ENCODE measurements at regions not wholly inside any gene's neighbourhood (a gene's known extent, or its start where the extent isn't known, plus 50 kb on each side); places are given as distances from the start of the nearest gene placed in this dataset.

DNA sequence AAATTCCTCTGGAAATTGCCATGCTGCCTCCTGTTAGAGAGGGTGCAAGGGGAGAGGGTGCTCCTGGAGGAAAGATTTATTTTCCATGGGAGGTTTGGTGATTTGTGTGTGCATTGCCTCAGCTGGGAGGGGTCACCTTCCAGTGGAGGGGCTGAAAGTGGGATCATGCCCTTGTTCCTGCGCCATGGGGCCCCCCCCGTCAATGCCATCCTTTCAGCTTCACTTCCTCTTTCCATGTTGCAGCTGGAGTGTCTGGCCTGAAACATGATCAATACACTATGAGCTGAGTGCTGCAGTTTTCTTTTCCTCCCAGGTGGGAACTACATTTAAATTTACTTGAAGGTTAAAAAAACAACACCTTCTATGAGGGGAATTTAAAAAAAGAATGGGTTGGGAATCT lies 176.8 kb downstream of the MELK start:
- TF ChIP-seq, protein P1, sequence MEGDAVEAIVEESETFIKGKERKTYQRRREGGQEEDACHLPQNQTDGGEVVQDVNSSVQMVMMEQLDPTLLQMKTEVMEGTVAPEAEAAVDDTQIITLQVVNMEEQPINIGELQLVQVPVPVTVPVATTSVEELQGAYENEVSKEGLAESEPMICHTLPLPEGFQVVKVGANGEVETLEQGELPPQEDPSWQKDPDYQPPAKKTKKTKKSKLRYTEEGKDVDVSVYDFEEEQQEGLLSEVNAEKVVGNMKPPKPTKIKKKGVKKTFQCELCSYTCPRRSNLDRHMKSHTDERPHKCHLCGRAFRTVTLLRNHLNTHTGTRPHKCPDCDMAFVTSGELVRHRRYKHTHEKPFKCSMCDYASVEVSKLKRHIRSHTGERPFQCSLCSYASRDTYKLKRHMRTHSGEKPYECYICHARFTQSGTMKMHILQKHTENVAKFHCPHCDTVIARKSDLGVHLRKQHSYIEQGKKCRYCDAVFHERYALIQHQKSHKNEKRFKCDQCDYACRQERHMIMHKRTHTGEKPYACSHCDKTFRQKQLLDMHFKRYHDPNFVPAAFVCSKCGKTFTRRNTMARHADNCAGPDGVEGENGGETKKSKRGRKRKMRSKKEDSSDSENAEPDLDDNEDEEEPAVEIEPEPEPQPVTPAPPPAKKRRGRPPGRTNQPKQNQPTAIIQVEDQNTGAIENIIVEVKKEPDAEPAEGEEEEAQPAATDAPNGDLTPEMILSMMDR (IDR thresholded peaks at IDR 0.05; ENCODE audit: insufficient read depth, missing control alignments) = no peak
- DNase-seq (ENCODE audit: insufficient read length, low spot score) (no peak), FAIRE-seq (no peak)

DNA sequence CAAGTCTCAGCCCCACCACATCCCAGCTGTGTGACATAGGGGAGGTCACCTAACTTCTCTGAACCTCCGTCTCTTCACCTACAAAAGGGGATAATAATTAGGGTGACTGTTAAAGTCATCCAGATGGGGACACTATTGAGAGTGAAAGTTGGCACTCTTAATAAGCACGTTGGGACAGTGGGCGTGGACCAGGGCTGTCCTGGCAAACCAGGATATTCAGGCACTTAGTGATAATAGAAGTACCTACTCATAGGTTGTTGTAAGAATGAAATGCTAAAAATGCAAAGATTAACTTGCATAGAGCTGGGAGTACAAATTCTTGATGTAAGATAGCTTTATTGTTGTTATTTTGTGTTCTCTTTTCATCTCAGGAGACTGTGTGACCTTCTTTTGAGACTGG lies 177.9 kb downstream of the MELK start:
- TF ChIP-seq, protein P1 (IDR thresholded peaks at IDR 0.05; ENCODE audit: insufficient read depth, missing control alignments) = no peak
- FAIRE-seq (no peak), DNase-seq (ENCODE audit: insufficient read length, low spot score) (no peak)

DNA sequence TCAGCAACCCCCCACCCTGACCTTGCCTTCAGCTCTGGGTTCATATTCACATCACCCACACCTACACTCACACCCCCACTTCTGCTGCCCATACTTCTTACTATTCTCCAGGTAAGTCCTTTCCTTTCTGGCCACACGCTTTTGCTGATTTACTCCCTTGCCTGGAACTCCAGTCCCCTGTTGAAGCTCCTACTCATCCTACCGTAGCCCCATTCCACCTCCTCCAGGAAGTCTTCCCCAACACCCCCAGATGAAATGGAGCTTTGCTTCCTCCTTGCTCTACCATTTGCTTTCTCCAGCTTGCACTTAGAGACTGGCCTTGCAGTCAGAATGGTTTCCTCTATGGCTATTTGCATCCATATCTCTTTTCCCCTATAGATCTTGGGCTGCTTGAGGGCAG lies 182.3 kb downstream of the MELK start:
- DNase-seq (ENCODE audit: insufficient read length, low spot score) (no peak), FAIRE-seq (no peak)
- TF ChIP-seq, protein P1 (IDR thresholded peaks at IDR 0.05; ENCODE audit: insufficient read depth, missing control alignments) = no peak

DNA sequence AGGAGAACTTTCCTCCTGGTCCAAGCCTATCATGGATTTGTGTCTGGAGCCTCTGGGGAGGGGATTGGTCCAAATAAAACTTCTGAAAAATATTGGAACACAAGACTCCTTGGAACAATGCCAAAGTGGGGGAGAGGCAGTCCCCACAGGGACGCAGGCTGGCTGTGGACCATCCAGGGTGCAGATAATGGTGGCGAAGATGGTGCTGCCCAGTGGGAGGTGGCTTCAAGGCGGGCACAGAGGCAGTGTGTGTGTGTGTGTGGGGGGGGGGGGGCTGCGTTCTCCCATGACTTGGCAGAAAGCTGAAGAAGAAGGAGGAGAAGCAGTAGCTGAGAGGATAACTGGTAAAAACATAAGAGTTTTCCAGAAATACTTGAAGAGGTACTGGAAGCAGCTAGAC lies 186.4 kb downstream of the MELK start:
- DNase-seq (ENCODE audit: insufficient read length, low spot score) (no peak), FAIRE-seq (no peak)
- TF ChIP-seq, protein P1 (IDR thresholded peaks at IDR 0.05; ENCODE audit: insufficient read depth, missing control alignments) = no peak

DNA sequence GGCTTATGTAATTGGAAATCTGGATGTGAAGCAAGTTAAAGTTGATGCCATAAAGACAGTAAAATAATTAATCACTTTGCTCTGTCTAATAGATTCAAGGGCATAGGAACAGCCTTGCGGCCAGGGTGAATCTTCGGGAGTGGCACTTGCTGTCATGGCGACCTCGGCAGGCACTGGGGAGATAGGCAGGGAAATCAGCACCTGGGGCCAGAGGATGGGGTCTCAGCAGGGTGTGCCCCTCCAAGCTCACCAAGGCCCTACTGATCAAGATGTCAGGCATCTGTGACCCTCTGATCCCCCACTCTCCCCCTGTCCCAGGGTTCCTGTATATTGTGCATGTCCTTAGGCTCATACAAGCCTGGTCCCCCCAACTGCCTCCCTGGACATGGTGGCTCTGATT lies 187.3 kb downstream of the MELK start:
- FAIRE-seq (no peak), DNase-seq (ENCODE audit: insufficient read length, low spot score) (no peak)
- TF ChIP-seq, protein P1 (IDR thresholded peaks at IDR 0.05; ENCODE audit: insufficient read depth, missing control alignments) = no peak

DNA sequence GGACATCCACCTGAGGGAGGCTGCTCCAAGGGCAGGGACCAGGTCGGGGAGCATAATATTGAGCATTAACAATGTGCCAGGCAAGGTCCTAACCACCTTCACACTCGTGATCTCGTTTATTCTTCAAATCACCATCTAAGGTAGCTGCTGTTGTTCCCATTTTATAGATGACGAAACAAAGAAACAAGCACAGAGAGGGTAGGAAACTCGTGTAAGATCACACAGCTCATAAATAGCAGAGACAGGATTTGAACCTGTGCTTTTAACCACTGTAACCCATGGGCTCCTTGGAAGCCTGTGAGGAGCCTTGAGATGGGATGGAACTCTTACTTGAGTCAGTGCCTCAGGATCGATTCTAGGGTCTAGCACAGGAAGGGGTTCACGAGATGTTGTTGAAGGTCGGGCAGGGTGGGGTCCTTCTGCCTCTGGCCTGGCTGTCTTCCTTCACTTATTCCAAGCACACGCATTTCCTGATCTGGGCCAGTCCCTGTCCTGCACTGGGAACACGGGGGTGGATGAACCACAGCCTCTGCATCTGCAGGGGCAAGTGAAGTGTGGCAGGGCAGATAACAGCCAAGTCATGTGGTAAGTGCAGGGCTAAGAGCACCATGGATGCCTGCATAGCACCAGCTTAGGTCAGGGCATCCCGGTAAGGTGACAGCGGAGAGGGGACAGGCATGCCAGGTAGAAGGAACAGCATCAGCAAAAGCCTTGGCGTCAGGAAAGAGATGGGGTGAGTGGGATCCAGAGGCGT lies 188.1 kb downstream of the MELK start:
- TF ChIP-seq, protein P1 (IDR thresholded peaks at IDR 0.05; ENCODE audit: insufficient read depth, missing control alignments) = no peak
- no peak for DNase-seq (ENCODE audit: insufficient read length, low spot score)
- no peak for FAIRE-seq

DNA sequence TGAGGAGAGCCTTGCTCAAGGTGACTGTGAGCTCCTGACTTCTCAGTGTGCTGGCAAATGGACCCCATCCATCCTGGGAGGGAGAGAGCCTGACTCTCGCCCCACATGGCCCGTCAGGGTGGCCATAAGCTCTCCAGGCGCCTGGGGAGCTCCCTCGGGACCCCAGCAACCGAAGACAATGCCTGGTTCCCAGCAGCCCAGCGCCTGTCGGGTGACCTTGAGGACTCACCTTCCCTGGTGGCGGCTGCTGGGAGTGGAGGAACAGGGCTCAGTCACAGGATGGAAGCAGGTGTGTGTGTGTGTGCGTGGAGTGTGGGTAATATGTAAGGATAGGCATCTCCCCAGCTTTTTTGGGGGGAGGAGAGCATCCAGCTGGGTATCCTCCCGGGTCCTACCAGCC lies 190.3 kb downstream of the MELK start:
- TF ChIP-seq, protein P1 (IDR thresholded peaks at IDR 0.05; ENCODE audit: insufficient read depth, missing control alignments) = no peak
- FAIRE-seq = no peak

More for the DNA sequence above, 190.3 kb downstream of the MELK start:
- DNase-seq (ENCODE audit: insufficient read length, low spot score) = no peak

All from D721Med (cell line).